ENCODE measurements at regions not wholly inside any gene's neighbourhood (a gene's known extent, or its start where the extent isn't known, plus 50 kb on each side); places are given as distances from the start of the nearest gene placed in this dataset.

DNA sequence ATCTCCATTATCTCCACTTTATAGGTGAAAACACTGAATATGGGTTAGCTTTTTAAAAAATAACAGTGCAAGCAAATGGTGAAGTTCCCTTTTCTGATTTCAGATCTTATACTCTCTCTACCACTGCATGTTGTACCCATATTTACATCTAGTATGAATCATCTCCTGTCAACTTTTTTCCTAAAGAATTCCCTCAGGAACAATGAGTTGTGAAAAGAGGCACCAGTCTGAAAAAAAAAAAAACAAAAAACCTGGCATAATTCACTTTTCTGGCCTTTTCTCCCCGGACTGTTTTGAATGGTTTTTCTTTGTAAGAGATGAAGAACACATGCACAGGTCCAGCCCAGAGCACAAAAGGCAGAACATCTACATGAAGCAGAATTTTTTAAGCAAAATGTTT, 596.0 kb downstream of the COL12A1 start:
- TF ChIP-seq, protein P1, sequence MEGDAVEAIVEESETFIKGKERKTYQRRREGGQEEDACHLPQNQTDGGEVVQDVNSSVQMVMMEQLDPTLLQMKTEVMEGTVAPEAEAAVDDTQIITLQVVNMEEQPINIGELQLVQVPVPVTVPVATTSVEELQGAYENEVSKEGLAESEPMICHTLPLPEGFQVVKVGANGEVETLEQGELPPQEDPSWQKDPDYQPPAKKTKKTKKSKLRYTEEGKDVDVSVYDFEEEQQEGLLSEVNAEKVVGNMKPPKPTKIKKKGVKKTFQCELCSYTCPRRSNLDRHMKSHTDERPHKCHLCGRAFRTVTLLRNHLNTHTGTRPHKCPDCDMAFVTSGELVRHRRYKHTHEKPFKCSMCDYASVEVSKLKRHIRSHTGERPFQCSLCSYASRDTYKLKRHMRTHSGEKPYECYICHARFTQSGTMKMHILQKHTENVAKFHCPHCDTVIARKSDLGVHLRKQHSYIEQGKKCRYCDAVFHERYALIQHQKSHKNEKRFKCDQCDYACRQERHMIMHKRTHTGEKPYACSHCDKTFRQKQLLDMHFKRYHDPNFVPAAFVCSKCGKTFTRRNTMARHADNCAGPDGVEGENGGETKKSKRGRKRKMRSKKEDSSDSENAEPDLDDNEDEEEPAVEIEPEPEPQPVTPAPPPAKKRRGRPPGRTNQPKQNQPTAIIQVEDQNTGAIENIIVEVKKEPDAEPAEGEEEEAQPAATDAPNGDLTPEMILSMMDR (IDR thresholded peaks at IDR 0.05), result no peak
- no peak for TF ChIP-seq POLR2A (IDR thresholded peaks at IDR 0.05)
